ENCODE measurements at regions not wholly inside any gene's neighbourhood (a gene's known extent, or its start where the extent isn't known, plus 50 kb on each side); places are given as distances from the start of the nearest gene placed in this dataset.

- DNase-seq (ENCODE audit: insufficient read length, low spot score) (no peak), FAIRE-seq (no peak)
Measured at GRCh38 chr7:133470-133869, 58.9 kb upstream of the FAM20C start.

- FAIRE-seq (no peak), DNase-seq (ENCODE audit: insufficient read length, low spot score) (no peak)
Measured at GRCh38 chr7:134029-134428, 58.3 kb upstream of the FAM20C start.

- DNase-seq (ENCODE audit: insufficient read length, low spot score) (no peak), FAIRE-seq (no peak)
Measured at GRCh38 chr7:134561-135256, 57.7 kb upstream of the FAM20C start.

GRCh38 chr7:135257-135653 is 57.1 kb upstream of the FAM20C start:
- no peak for DNase-seq (ENCODE audit: insufficient read length, low spot score)
- no peak for FAIRE-seq

GRCh38 chr7:135731-136645 is 56.4 kb upstream of the FAM20C start:
- FAIRE-seq = no peak

GRCh38 chr7:137094-137891 is 55.1 kb upstream of the FAM20C start:
- no peak for FAIRE-seq
- DNase-seq (ENCODE audit: insufficient read length, low spot score) = no peak

More at GRCh38 chr7:135731-136645, 56.4 kb upstream of the FAM20C start:
- no peak for DNase-seq (ENCODE audit: insufficient read length, low spot score)

- FAIRE-seq (no peak), DNase-seq (ENCODE audit: insufficient read length, low spot score) (no peak)
Measured at GRCh38 chr7:139131-139530, 53.2 kb upstream of the FAM20C start.

GRCh38 chr7:139561-140243 is 52.7 kb upstream of the FAM20C start:
- DNase-seq (ENCODE audit: insufficient read length, low spot score) (no peak), FAIRE-seq (no peak)

- no peak for DNase-seq (ENCODE audit: insufficient read length, low spot score)
- FAIRE-seq = no peak
Measured at GRCh38 chr7:140996-141395, 51.4 kb upstream of the FAM20C start.

GRCh38 chr7:142248-142941 is 50.0 kb upstream of the FAM20C start:
- DNase-seq (ENCODE audit: insufficient read length, low spot score) (no peak), FAIRE-seq (no peak)

All from GM19239 (cell line).